Osteocyte (in vitro differentiated cells): ENCODE measurements at regions not wholly inside any gene's neighbourhood (a gene's known extent, or its start where the extent isn't known, plus 50 kb on each side); places are given as distances from the start of the nearest gene placed in this dataset.

Source experiments
- DNase-seq: peaks from one replicate; pipeline ENCODE4 v3.0.0; 2021; ENCODE audit warnings: mixed read lengths; ENCODE audit not compliant: unreplicated experiment; ENCODE audit errors: extremely low spot score
- H3K27ac Mint-ChIP-seq: one replicate; pipeline ENCODE4 v1.8.0; 2021; ENCODE audit warnings: mild to moderate bottlenecking, mixed read lengths; ENCODE audit not compliant: unreplicated experiment
- H3K27me3 Mint-ChIP-seq: one replicate; pipeline ENCODE4 v1.8.0; 2021; ENCODE audit warnings: mixed read lengths; ENCODE audit not compliant: unreplicated experiment
- H3K36me3 Mint-ChIP-seq: one replicate; pipeline ENCODE4 v1.8.0; 2021; ENCODE audit warnings: mixed read lengths; ENCODE audit not compliant: unreplicated experiment
- H3K4me1 Mint-ChIP-seq: one replicate; pipeline ENCODE4 v1.8.0; 2021; ENCODE audit warnings: mixed read lengths; ENCODE audit not compliant: unreplicated experiment
- H3K4me3 Mint-ChIP-seq: one replicate; pipeline ENCODE4 v1.8.0; 2021; ENCODE audit warnings: mild to moderate bottlenecking, moderate library complexity, mixed read lengths; ENCODE audit not compliant: unreplicated experiment
- H3K9me3 Mint-ChIP-seq: one replicate; pipeline ENCODE4 v1.8.0; 2021; ENCODE audit warnings: mixed read lengths; ENCODE audit not compliant: unreplicated experiment
- CTCF ChIP-seq: fragments of 200-600 bp; sonication (generic); IDR thresholded peaks from 2 replicates; pipeline ENCODE4 v1.5.0; 2021; ENCODE audit warnings: antibody characterized with exemption, mild to moderate bottlenecking, moderate library complexity

GRCh38 chr20:41881466-41882046 is 263.4 kb upstream of the CHD6 start:
- Mint-ChIP-seq H3K4me1 (no peaks in the 10 kb centered on the region), H3K27me3 (no peaks in the 10 kb centered on the region), H3K9me3 (no peaks in the 10 kb centered on the region), H3K27ac (no peak overlapping the region), H3K36me3 (no peaks in the 10 kb centered on the region), H3K4me3 (no peak overlapping the region)
- no peak for DNase-seq
- no peak for TF ChIP-seq CTCF

GRCh38 chr20:41879123-41879522 is 260.9 kb upstream of the CHD6 start:
- H3K27me3 Mint-ChIP-seq, result no peaks in the 10 kb centered on the region
- H3K27ac Mint-ChIP-seq, result no peak overlapping the region
- H3K9me3 Mint-ChIP-seq, result no peaks in the 10 kb centered on the region
- no peaks in the 10 kb centered on the region for H3K4me1 Mint-ChIP-seq
- TF ChIP-seq CTCF, result no peak
- DNase-seq, result no peak
- H3K36me3 Mint-ChIP-seq, result no peaks in the 10 kb centered on the region
- H3K4me3 Mint-ChIP-seq, result no peak overlapping the region

- Mint-ChIP-seq H3K4me3 (no peak overlapping the region), H3K9me3 (no peaks in the 10 kb centered on the region), H3K27me3 (no peaks in the 10 kb centered on the region), H3K4me1 (no peaks in the 10 kb centered on the region), H3K36me3 (no peaks in the 10 kb centered on the region), H3K27ac (no peak overlapping the region)
- no peak for DNase-seq
- no peak for TF ChIP-seq CTCF
Measured at GRCh38 chr20:41877911-41878310, 259.7 kb upstream of the CHD6 start.

- no peak for TF ChIP-seq CTCF
- peaks cover 8% of the 10 kb centered on the region for H3K9me3 Mint-ChIP-seq
- no peak for DNase-seq
- H3K27me3 Mint-ChIP-seq, result no peaks in the 10 kb centered on the region
- no peaks in the 10 kb centered on the region for H3K36me3 Mint-ChIP-seq
- no peaks in the 10 kb centered on the region for H3K4me1 Mint-ChIP-seq
- H3K27ac Mint-ChIP-seq, result no peak overlapping the region
- H3K4me3 Mint-ChIP-seq, result no peak overlapping the region
Measured at GRCh38 chr20:41874658-41875057, 256.5 kb upstream of the CHD6 start.

DNA sequence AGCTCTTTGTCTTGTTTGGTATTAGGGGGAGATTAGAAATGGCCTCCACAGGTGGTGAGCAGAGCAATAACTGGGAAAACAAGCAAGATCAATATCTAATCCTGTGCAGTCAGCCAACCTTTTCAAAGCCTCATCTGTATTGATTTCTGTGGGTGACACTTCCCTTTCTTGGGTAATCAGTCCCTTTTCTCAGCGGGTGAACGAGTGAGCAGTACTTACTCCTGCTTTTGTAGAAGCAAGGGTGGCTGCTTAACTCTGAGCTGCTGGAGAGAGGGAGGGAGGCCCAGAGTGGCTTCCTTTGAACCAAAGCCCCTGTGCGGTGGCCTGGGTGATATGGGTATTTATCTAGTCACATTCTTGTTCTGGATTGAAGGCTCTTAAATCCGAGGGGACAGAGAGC is 254.8 kb upstream of the CHD6 start:
- no peaks in the 10 kb centered on the region for H3K4me1 Mint-ChIP-seq

More for the DNA sequence above, 254.8 kb upstream of the CHD6 start:
- no peak for TF ChIP-seq CTCF
- H3K27me3 Mint-ChIP-seq, result no peaks in the 10 kb centered on the region
- peaks cover 21% of the 10 kb centered on the region for H3K9me3 Mint-ChIP-seq
- no peaks in the 10 kb centered on the region for H3K36me3 Mint-ChIP-seq
- H3K27ac Mint-ChIP-seq, result no peak overlapping the region
- peak; percentile 30 for DNase-seq
- H3K4me3 Mint-ChIP-seq, result no peak overlapping the region
